Left lobe of liver (tissue), 2 donors: ENCODE measurements at regions not wholly inside any gene's neighbourhood (a gene's known extent, or its start where the extent isn't known, plus 50 kb on each side); places are given as distances from the start of the nearest gene placed in this dataset.
A peak's percentile ranks its signal among the peaks of the same experiment; 100 is the strongest.

ENCODE experiments used
- ATAC-seq: fragments of 200-7000 bp; cut with Tn5 transposase; one replicate; pipeline ENCODE4 v1.9.1; 2020; ENCODE audit warnings: mild to moderate bottlenecking, moderate library complexity
- DNase-seq: peaks from one replicate; pipeline ENCODE4 v3.0.0-alpha.2; 2020; ENCODE audit warnings: low spot score
- donor health status: DM: no; HTN: no; CAD: no; lungs with moderate emphysema.
- donor health status: DM: no; HTN: yes; CAD: no.

- ATAC-seq (no peak), DNase-seq (no peak)
Measured at GRCh38 chr10:28781296-28781695, 104.0 kb downstream of the BAMBI start.

- ATAC-seq (no peak), DNase-seq (no peak)
Measured at GRCh38 chr10:28783087-28783486, 105.8 kb downstream of the BAMBI start.

GRCh38 chr10:28785018-28785417 is 107.7 kb downstream of the BAMBI start:
- no peak for DNase-seq
- no peak for ATAC-seq

DNA sequence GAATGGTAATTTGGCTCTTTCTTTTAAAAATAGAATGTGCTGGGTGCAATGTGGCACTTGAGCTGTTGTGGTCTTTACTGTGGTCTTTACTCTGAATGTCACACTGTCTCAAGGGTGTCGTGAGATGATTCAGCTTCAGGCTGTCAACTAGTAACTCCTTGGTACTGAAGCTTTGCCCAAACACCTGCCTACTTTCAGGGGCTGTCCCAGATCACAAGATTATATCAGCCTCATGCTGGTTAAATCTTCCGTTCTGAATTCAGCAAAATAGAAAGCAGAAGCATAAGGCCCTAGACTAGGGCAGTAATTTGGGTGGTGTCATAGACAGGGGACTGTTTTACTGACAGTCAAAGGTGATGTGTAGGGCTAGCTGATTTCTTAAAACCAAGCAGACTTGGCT is 110.9 kb downstream of the BAMBI start:
- DNase-seq (no peak), ATAC-seq (no peak)

DNA sequence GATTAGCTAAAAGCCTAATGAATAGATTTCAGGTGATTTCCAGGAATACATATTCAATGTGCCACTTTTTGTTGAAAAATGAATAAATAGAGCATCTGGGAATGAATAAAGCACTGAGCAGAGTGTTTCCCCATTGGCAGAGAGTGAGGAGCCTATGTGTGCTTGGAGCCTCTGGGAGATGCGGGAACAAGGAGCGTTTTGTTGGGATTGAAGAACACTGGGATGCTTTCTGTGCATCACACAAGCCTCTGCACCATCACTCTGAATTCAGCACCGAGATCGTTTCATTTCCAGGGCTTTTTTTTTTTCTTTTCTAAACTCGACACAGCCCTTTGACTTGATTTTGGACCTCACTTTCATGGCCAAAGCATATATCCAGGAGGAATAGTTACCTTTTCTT is 111.4 kb downstream of the BAMBI start:
- ATAC-seq (no peak), DNase-seq (no peak)

GRCh38 chr10:28790146-28790545 is 112.8 kb downstream of the BAMBI start:
- DNase-seq (no peak), ATAC-seq (no peak)

DNA sequence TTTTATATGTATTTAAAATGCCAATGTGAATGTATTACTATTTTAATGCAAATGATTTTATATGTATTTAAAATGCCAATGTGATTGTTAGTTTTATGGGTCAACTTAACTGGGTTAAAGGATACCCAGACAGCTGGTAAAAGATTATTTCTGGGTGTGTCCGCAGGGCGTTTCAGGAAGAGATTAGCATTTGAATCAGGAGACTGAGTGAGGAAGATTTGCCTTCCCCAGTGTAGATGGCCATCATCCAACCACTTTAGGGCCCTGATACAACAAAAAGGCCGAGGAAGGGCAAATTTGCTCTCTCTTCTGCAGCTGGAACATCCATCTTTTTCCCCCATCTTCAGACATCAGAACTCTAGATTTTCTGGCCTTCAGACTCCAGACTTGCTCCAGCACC is 116.2 kb downstream of the BAMBI start:
- ATAC-seq (no peak), DNase-seq (no peak)

GRCh38 chr10:28794986-28795385 is 117.7 kb downstream of the BAMBI start:
- no peak for ATAC-seq
- no peak for DNase-seq

- peak; percentile 66 for ATAC-seq
- DNase-seq = peak; percentile 83
Measured at GRCh38 chr10:28796606-28797512, 119.5 kb downstream of the BAMBI start.

GRCh38 chr10:28797904-28798371 is 120.6 kb downstream of the BAMBI start:
- ATAC-seq (peak; percentile 84), DNase-seq (no peak)

GRCh38 chr10:28798428-28798955 is 121.2 kb downstream of the BAMBI start:
- DNase-seq = no peak
- no peak for ATAC-seq

GRCh38 chr10:28798964-28799363 is 121.6 kb downstream of the BAMBI start:
- DNase-seq = no peak
- no peak for ATAC-seq

DNA sequence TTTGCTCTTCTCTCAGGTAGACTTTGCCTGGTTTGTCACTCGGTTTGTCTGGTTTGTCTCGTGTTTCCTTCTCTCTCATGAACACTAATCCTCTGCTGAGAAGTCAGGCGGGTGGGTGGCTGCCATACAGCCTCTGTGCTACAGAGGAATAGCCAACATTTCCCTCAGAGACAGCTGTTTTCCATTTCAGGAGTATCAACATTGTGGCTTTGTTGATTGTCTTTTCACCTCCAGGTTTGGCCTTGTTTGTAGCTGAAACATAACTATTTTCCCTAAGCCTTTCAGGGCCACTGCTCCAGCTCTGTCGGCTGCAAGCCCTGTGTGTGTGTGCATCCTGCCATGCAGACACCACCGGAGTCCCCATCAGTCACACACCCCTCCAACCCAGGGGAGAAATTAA is 122.8 kb downstream of the BAMBI start:
- no peak for DNase-seq
- ATAC-seq = no peak

- ATAC-seq (no peak), DNase-seq (no peak)
Measured at GRCh38 chr10:28801247-28801646, 123.9 kb downstream of the BAMBI start.

- ATAC-seq (peak; percentile 47), DNase-seq (no peak)
Measured at GRCh38 chr10:28801869-28802268, 124.5 kb downstream of the BAMBI start.

GRCh38 chr10:28805390-28805789 is 128.1 kb downstream of the BAMBI start:
- no peak for DNase-seq
- ATAC-seq = no peak

- DNase-seq = no peak
- peak; percentile 15 for ATAC-seq
Measured at GRCh38 chr10:28806488-28806941, 129.2 kb downstream of the BAMBI start.

DNA sequence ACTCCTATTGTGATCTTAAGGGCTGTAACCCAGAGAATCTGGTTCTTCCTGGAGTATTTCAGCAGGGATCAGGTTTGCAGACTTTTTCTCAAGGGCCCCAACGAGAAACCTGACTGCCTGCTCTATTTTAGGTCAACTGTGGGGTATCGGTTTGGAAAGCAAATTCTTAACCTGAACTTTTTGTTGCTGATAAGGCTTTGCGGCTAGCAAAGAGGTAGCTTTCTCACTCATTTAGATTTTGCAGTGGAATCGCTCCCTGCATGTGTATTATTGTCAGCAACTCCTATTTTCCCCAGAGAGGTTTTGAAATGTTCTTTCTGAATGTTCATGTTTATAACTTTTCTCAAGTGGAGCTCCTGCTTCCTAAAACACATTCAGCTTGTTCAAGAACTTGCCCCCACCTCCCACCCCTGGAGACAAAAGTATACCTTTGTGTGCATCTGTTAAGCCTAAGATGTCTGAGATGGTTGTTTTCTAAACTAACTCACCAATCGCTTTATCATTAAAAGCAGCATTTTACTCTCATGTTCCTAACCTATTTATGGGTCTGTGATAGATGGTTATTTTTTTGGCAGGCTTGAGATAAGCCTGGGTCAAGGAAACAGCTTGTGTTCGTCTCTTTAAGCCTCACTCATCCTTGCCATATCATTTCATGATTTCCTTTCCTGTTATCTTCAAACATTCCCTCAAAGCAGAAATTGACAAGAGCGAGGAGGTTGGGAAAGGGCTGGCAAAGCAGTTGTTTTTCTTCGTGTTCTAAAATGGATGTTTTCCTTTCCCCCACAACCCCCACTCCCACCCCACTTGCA is 129.8 kb downstream of the BAMBI start:
- peak; percentile 32 for ATAC-seq
- no peak for DNase-seq

DNA sequence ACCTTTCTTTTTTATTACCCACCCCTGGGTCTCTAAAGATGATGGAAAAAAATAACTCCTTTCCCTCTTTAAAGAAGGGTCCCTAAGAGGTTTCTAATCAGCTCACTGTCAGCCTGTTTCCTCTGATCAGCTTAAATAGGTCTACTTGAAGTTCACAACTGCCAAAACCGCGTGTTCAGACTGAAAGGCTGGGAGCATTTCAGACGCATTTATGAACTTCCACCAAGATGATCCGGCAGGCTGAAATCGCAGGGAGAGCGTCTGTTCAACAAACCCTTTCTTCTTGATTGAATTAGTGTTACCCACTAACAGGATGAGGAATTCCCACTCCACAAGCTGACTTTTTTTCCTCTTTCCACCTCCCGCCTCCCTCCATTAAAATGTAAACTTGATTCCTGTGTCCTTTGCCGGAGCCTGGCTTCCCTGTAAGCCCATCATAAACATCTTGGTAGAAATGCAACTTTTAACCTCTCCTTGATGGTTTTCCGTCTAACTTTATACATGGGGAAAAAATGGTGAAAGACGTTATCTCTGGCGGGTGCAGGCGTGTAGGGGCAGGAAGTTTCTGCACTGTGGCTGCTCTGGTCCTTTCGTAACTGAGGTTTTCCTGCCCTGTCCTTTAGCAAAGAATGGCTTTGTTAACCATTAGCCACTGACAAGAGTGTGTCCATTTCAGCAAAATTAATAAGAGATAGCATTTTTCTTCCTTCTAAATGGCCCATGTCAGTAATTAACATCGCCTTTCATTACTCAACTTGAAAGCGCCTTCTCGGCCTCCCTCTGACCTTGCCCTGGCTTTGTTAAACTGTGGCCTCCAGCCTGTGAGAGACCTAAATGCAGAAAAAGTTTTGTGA is 130.7 kb downstream of the BAMBI start:
- ATAC-seq (peak; percentile 92), DNase-seq (no peak)

DNA sequence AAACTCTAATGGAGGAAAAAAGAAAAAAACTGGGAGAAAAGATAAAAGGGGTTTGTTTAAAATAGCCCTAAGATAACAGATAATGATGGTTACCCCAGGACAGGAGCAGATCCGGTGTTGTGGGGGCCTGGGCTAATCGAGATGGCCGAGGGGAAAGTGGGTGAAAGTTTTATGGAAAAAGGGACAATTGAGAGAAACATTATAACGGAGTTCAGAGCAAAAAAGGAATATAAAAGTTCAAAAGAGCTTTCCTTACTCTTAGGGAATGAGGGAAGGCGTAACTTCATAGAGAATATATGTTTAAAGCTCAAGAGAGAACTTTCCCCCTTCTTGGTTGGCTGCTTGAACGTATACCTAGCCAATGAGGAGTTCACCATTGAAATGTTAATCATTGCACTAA is 131.4 kb downstream of the BAMBI start:
- ATAC-seq (no peak), DNase-seq (no peak)
